ENCODE measurements at regions not wholly inside any gene's neighbourhood (a gene's known extent, or its start where the extent isn't known, plus 50 kb on each side); places are given as distances from the start of the nearest gene placed in this dataset.

DNA sequence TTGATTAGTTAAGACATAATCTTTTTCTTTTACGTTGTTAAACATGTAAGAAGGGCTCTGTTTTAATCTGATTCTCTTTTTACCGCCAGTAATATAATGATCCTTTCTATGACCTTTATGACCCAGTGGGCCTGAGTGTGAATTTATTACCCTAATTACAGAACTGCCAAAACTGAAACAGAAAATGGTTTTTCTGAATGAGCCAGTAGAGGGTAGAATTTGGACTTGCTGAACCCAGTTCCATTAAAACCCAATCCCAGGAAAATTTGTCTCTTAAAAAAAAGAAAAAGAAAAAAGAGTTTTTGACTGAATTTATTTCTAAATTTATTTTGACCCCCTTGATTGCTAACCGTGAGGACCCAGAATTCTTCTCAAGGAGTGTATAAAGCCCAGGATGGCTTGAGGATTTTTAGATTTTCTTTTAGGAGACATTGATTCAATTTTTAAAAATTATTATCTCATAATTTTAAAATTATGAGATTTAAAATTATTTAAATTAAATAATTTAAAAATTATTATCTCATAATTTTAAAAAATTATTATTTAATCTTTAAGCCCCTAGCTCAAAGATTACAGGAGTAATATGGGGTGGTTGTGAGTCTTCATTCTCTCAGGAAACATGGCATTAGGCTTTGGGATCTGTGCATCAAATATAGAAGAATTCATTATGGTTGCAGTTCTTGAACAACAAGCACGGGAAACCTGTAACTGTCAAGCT is 94.1 kb upstream of the GLIS3 start:
- TF ChIP-seq, protein P1, sequence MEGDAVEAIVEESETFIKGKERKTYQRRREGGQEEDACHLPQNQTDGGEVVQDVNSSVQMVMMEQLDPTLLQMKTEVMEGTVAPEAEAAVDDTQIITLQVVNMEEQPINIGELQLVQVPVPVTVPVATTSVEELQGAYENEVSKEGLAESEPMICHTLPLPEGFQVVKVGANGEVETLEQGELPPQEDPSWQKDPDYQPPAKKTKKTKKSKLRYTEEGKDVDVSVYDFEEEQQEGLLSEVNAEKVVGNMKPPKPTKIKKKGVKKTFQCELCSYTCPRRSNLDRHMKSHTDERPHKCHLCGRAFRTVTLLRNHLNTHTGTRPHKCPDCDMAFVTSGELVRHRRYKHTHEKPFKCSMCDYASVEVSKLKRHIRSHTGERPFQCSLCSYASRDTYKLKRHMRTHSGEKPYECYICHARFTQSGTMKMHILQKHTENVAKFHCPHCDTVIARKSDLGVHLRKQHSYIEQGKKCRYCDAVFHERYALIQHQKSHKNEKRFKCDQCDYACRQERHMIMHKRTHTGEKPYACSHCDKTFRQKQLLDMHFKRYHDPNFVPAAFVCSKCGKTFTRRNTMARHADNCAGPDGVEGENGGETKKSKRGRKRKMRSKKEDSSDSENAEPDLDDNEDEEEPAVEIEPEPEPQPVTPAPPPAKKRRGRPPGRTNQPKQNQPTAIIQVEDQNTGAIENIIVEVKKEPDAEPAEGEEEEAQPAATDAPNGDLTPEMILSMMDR (conservative IDR thresholded peaks at IDR 0.05; ENCODE audit: low read depth), result no peak
- no peak for DNase-seq (ENCODE audit: low spot score)
- ChIA-PET CTCF (no interaction called here), POLR2A (ENCODE audit: low non-redundant PET) (no interaction called here)
- H3K27ac ChIP-seq, result no peak overlapping the region

DNA sequence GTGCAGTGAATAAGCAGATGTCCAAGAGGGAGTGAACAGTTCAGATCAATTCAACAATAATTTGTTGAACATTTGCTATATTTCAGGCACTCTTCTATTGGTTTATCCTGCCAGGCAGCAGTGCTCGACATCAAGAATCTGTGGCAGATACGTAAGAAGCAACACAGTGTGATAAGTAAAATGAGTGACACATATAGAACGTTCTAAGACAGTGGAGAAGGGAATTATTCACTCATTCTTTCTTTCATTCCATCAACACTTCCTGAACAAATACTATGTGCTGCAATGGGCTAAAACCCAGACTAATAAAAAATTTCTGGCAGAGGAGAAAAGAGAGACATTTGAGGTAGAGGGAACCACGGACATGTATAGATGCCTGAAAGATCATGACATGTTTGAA is 89.9 kb upstream of the GLIS3 start:
- POLR2A ChIA-PET (ENCODE audit: low non-redundant PET), result no interaction called here
- CTCF ChIA-PET, result no interaction called here

DNA sequence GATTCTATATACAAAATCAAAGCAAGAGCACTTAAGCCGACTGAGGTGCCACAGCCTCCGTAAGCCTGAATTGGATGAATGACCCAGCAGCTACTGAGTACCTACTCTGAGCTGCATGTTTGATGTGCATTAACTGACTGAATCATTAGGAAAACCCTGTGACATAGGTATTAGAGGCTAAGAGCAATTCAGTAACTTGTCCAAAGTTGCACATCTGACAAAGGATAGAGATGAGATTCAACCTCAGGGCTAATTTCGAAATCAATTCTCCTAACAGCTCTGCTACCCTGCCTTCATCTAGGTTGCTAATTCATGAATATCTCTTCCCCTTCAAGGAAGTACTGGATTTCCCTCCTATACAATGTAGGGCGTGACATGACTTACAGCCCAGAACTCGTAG is 89.1 kb upstream of the GLIS3 start:
- TF ChIP-seq, protein P1 (conservative IDR thresholded peaks at IDR 0.05; ENCODE audit: low read depth), result no peak
- ChIA-PET CTCF (no interaction called here), POLR2A (ENCODE audit: low non-redundant PET) (no interaction called here)
- DNase-seq (ENCODE audit: low spot score), result no peak
- no peak overlapping the region for H3K27ac ChIP-seq

More for the DNA sequence above, 89.9 kb upstream of the GLIS3 start:
- TF ChIP-seq, protein P1 (conservative IDR thresholded peaks at IDR 0.05; ENCODE audit: low read depth), result no peak
- no peak for DNase-seq (ENCODE audit: low spot score)
- no peak overlapping the region for H3K27ac ChIP-seq

DNA sequence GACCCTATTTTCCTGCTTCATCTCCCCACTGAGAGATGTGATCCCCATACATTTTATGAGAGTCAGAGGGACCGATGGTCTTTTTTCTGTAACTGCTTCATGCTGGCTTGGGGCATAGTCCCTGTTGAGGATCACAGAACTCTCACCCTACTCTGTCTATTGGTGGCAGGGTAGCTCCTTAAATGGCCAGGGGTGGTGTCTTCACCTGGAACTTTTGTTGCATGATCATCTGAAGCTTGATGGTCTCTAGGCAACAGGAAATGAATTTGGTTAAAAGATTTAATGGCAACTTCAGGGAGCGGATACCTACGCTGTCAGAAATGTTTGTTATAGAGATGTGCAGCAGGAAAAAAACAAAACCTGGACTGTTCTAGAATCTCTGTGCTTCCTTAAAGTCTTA is 87.0 kb upstream of the GLIS3 start:
- POLR2A ChIA-PET (ENCODE audit: low non-redundant PET), result no interaction called here
- no peak for DNase-seq (ENCODE audit: low spot score)
- no peak overlapping the region for H3K27ac ChIP-seq
- TF ChIP-seq, protein P1 (conservative IDR thresholded peaks at IDR 0.05; ENCODE audit: low read depth), result no peak
- CTCF ChIA-PET, result interaction anchor here (0.7 kb wide), 1 partner anchor 254 kb away, joined by 4 read pairs; no protein-coding TSS in a partner anchor

DNA sequence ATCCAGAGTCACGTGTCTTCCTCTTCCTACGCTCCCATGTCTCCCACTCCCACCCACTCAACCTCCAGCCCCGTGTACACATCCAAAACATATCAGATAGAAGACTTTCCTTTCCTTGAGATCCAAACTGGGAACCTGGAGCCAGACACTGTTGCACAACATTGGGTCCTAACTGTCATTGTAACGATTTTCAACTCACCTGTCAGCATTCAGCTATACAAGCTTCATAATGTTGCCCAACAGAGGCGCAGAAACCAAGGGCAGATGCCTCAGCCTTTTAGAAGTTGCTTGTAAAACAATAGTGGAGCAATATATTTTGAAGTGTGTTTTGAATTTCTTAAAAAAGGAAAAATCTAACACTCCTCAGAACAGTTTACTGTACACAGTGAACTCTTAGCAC is 84.9 kb upstream of the GLIS3 start:
- ChIA-PET CTCF (no interaction called here), POLR2A (ENCODE audit: low non-redundant PET) (no interaction called here)
- H3K27ac ChIP-seq, result no peak overlapping the region
- TF ChIP-seq, protein P1 (conservative IDR thresholded peaks at IDR 0.05; ENCODE audit: low read depth), result no peak
- no peak for DNase-seq (ENCODE audit: low spot score)

DNA sequence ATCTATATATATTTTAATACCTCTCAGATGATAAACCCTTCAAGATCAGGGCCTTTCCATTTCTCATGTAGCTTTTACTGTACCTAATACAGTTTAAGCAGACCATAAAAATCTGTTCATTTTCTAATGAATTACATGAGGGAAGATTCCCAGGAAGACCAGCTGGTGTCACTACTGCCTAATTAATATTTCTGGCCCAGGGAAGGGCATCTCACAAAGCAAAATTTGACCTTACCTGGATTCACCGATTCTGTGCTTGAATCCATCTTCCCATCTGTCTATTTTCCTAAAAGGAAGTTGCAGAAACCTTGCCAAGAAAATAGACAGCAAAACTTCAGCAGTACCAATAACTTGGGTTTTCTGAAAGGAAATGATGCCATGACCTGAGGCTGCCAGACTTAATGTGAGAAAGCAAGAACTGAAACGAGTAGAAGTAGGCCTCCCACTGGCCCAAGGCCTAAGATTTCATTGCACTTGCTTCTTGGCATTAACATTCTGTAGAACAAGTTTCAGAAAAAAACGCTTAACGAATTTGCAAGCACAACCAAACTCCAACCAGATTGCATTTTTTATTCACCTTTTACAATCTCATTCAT is 83.0 kb upstream of the GLIS3 start:
- no peak overlapping the region for H3K27ac ChIP-seq
- TF ChIP-seq, protein P1 (conservative IDR thresholded peaks at IDR 0.05; ENCODE audit: low read depth), result peak; percentile 28
- ChIA-PET CTCF (interaction anchor here (0.6 to 1.1 kb wide), 2 partner anchors 301 to 1218 kb away, joined by 3 to 4 read pairs; no protein-coding TSS in a partner anchor), POLR2A (ENCODE audit: low non-redundant PET) (no interaction called here)
- DNase-seq (ENCODE audit: low spot score), result peak; percentile 10

All from RWPE1 (cell line).